Esophagus muscularis mucosa (tissue), 4 donors: ENCODE measurements at regions not wholly inside any gene's neighbourhood (a gene's known extent, or its start where the extent isn't known, plus 50 kb on each side); places are given as distances from the start of the nearest gene placed in this dataset.

Experiments
- DNase-seq: peaks from one replicate; pipeline ENCODE4 v3.0.0-alpha.2; 2017; ENCODE audit errors: extremely low spot score
- H3K27ac ChIP-seq, 4 donors: fragments of 200-600 bp; sonication (generic); replicated peaks in 1 of 4; 1 replicate in 3 of 4; 2 replicates in 1 of 4; pipeline ENCODE4 v1.5.1; 2016 to 2019; ENCODE audit warnings: mild to moderate bottlenecking in 1 of 4
- H3K27me3 ChIP-seq, 4 donors: fragments of 200-600 bp; sonication (generic); one replicate each; pipeline versions ENCODE4 v1.5.1 to v1.6.0; 2016 to 2019
- H3K36me3 ChIP-seq, 4 donors: fragments of 200-600 bp; sonication (generic); one replicate each; pipeline ENCODE4 v1.5.1; 2016 to 2019
- H3K4me1 ChIP-seq, 4 donors: fragments of 200-600 bp; sonication (generic); one replicate each; pipeline ENCODE4 v1.5.1; 2016 to 2019
- H3K4me3 ChIP-seq, 4 donors: fragments of 200-600 bp; sonication (generic); 1 replicate in 2 of 4; 2 replicates in 2 of 4; pipeline ENCODE4 v1.5.1; 2016 to 2019; ENCODE audit warnings: mild to moderate bottlenecking in 4 of 4, moderate library complexity in 1 of 4
- H3K9me3 ChIP-seq, 4 donors: fragments of 200-600 bp; sonication (generic); 1 replicate in 3 of 4; 2 replicates in 1 of 4; pipeline ENCODE4 v1.5.1; 2016 to 2019
- CTCF ChIP-seq, 3 experiments: fragments of 200-600 bp in 2 of 3; fragments of 450-650 bp in 1 of 3; sonication (generic) in 2 of 3; IDR thresholded peaks; one replicate each; pipeline ENCODE4 v1.5.1; 2017 to 2019; ENCODE audit warnings: antibody characterized with exemption in 3 of 3, mild to moderate bottlenecking in 2 of 3, moderate library complexity in 1 of 3
- EP300 ChIP-seq: sonication (generic); formaldehyde crosslinking; IDR thresholded peaks from one replicate; pipeline ENCODE4 v1.6.1; 2017; ENCODE audit warnings: antibody characterized with exemption
- POLR2A ChIP-seq: fragments of 450-650 bp; IDR thresholded peaks from one replicate; pipeline ENCODE4 v1.6.1; 2017; ENCODE audit warnings: antibody characterized with exemption, moderate library complexity, mild to moderate bottlenecking, low read depth
- POLR2AphosphoS5 ChIP-seq, 2 donors: sonication (generic); formaldehyde crosslinking; IDR thresholded peaks; one replicate each; pipeline ENCODE4 v1.6.1; 2017; ENCODE audit warnings: antibody characterized with exemption in 2 of 2
- WGBS: methylation state at CpG from one replicate; pipeline ENCODE4 v1.1.5; 2018; 5-methylcytosine and 5-hydroxymethylcytosine counted together
- intact Hi-C: fragments of 100-400 bp; cut with DNase I; formaldehyde crosslinking; loops from one replicate; pipeline ENCODE4 v1.15.1; 2023

GRCh38 chr20:62555642-62556420 is 80.0 kb upstream of the GATA5 start:
- TF ChIP-seq EP300 (no peak), POLR2A (no peak), CTCF (IDR thresholded peaks at IDR 0.05) (no peak), POLR2AphosphoS5 (IDR thresholded peaks at IDR 0.05) (no peak)
- WGBS = 49% methylated on average over 10 of the region's 29 CpGs
- H3K27ac ChIP-seq = peak overlapping the region; percentile 86 to 92 (median 88)
- H3K4me3 ChIP-seq = peak overlapping the region in 1 of 4 donors; percentile 79
- intact Hi-C loops = no loop called here
- no peak for DNase-seq
- peaks cover 0 to 5% (median 0%) of the 10 kb centered on the region in 4 donors for H3K36me3 ChIP-seq
- peaks cover 0 to 67% (median 4%) of the 10 kb centered on the region in 4 donors for H3K27me3 ChIP-seq
- H3K9me3 ChIP-seq = no peaks in the 10 kb centered on the region
- H3K4me1 ChIP-seq = peaks cover 55 to 100% (median 97%) of the 10 kb centered on the region in 4 donors

- intact Hi-C loops = no loop called here
- Histone ChIP-seq H3K27ac (peak overlapping the region; percentile 52 to 89 (median 66)), H3K4me3 (no peak overlapping the region), H3K9me3 (no peaks in the 10 kb centered on the region), H3K36me3 (peaks cover 0 to 11% (median 0%) of the 10 kb centered on the region in 4 donors), H3K27me3 (peaks cover 0 to 62% (median 0%) of the 10 kb centered on the region in 4 donors), H3K4me1 (peaks cover 57 to 100% (median 96%) of the 10 kb centered on the region in 4 donors)
- no peak for TF ChIP-seq EP300
- no peak for TF ChIP-seq CTCF (IDR thresholded peaks at IDR 0.05)
- no peak for TF ChIP-seq POLR2A
- TF ChIP-seq POLR2AphosphoS5 (IDR thresholded peaks at IDR 0.05) = no peak
- 63% methylated on average over 5 of the region's 14 CpGs for WGBS
- no peak for DNase-seq
Observed at GRCh38 chr20:62557462-62557861, 81.7 kb upstream of the GATA5 start.

- TF ChIP-seq POLR2A (no peak), CTCF (IDR thresholded peaks at IDR 0.05) (no peak), POLR2AphosphoS5 (IDR thresholded peaks at IDR 0.05) (no peak), EP300 (no peak)
- no peak for DNase-seq
- Histone ChIP-seq H3K9me3 (no peaks in the 10 kb centered on the region), H3K36me3 (peaks cover 0 to 11% (median 3%) of the 10 kb centered on the region in 4 donors), H3K4me3 (peak overlapping the region in 1 of 4 donors; percentile 10), H3K27me3 (peaks cover 0 to 56% (median 0%) of the 10 kb centered on the region in 4 donors), H3K27ac (peak overlapping the region; percentile 52 to 89 (median 66)), H3K4me1 (peaks cover 57 to 100% (median 93%) of the 10 kb centered on the region in 4 donors)
- intact Hi-C loops = no loop called here
- 48% methylated on average over 12 of the region's 14 CpGs for whole genome bisulfite sequencing
Observed at GRCh38 chr20:62557999-62558408, 82.2 kb upstream of the GATA5 start.

- Histone ChIP-seq H3K36me3 (peaks cover 0 to 12% (median 6%) of the 10 kb centered on the region in 4 donors), H3K4me3 (peak overlapping the region in 1 of 4 donors; percentile 9), H3K9me3 (no peaks in the 10 kb centered on the region), H3K27ac (peak overlapping the region; percentile 52 to 89 (median 66)), H3K4me1 (peaks cover 57 to 99% (median 87%) of the 10 kb centered on the region in 4 donors), H3K27me3 (peaks cover 0 to 54% (median 0%) of the 10 kb centered on the region in 4 donors)
- TF ChIP-seq POLR2AphosphoS5 (IDR thresholded peaks at IDR 0.05) (peak in 1 of 2 donors; percentile 21), CTCF (IDR thresholded peaks at IDR 0.05) (no peak)
- intact Hi-C loops = no loop called here
- DNase-seq = no peak
- WGBS = 61% methylated on average over 3 of the region's 17 CpGs
Observed at GRCh38 chr20:62558779-62559178, 83.0 kb upstream of the GATA5 start.
